ENCODE measurements at regions not wholly inside any gene's neighbourhood (a gene's known extent, or its start where the extent isn't known, plus 50 kb on each side); places are given as distances from the start of the nearest gene placed in this dataset.

GRCh38 chr4:18536428-18536827 lies 514.9 kb upstream of the LCORL start:
- DNase-seq (ENCODE audit: low read depth in 2 of 3, low spot score in 2 of 3): no peak

- no peak for DNase-seq (ENCODE audit: low read depth in 2 of 3, low spot score in 2 of 3)
These were observed 514.4 kb upstream of the LCORL start for GRCh38 chr4:18535948-18536347.

- DNase-seq (ENCODE audit: low read depth in 2 of 3, low spot score in 2 of 3): no peak
These were observed 511.8 kb upstream of the LCORL start for GRCh38 chr4:18533262-18533775.

GRCh38 chr4:18531731-18532130 lies 510.2 kb upstream of the LCORL start:
- DNase-seq (ENCODE audit: low read depth in 2 of 3, low spot score in 2 of 3): no peak

- no peak for DNase-seq (ENCODE audit: low read depth in 2 of 3, low spot score in 2 of 3)
These were observed 507.9 kb upstream of the LCORL start for GRCh38 chr4:18529482-18529881.

- DNase-seq (ENCODE audit: low read depth in 2 of 3, low spot score in 2 of 3): no peak
These were observed 503.1 kb upstream of the LCORL start for GRCh38 chr4:18524667-18525066.

GRCh38 chr4:18518098-18518497 lies 496.5 kb upstream of the LCORL start:
- DNase-seq (ENCODE audit: low read depth in 2 of 3, low spot score in 2 of 3): no peak

- no peak for DNase-seq (ENCODE audit: low read depth in 2 of 3, low spot score in 2 of 3)
These were observed 492.3 kb upstream of the LCORL start for GRCh38 chr4:18513861-18514260.

- DNase-seq (ENCODE audit: low read depth in 2 of 3, low spot score in 2 of 3): no peak
These were observed 491.2 kb upstream of the LCORL start for GRCh38 chr4:18512718-18513117.

- DNase-seq (ENCODE audit: low read depth in 2 of 3, low spot score in 2 of 3): no peak
These were observed 490.2 kb upstream of the LCORL start for GRCh38 chr4:18511727-18512126.

GRCh38 chr4:18508786-18509185 lies 487.2 kb upstream of the LCORL start:
- no peak for DNase-seq (ENCODE audit: low read depth in 2 of 3, low spot score in 2 of 3)

- DNase-seq (ENCODE audit: low read depth in 2 of 3, low spot score in 2 of 3): no peak
These were observed 459.4 kb upstream of the LCORL start for GRCh38 chr4:18480928-18481327.

- no peak for DNase-seq (ENCODE audit: low read depth in 2 of 3, low spot score in 2 of 3)
These were observed 458.8 kb upstream of the LCORL start for GRCh38 chr4:18480342-18480741.

GRCh38 chr4:18479825-18480224 lies 458.3 kb upstream of the LCORL start:
- no peak for DNase-seq (ENCODE audit: low read depth in 2 of 3, low spot score in 2 of 3)

- no peak for DNase-seq (ENCODE audit: low read depth in 2 of 3, low spot score in 2 of 3)
These were observed 442.5 kb upstream of the LCORL start for GRCh38 chr4:18463987-18464559.

GRCh38 chr4:18458465-18458864 lies 436.9 kb upstream of the LCORL start:
- no peak for DNase-seq (ENCODE audit: low read depth in 2 of 3, low spot score in 2 of 3)

- no peak for DNase-seq (ENCODE audit: low read depth in 2 of 3, low spot score in 2 of 3)
These were observed 432.8 kb upstream of the LCORL start for GRCh38 chr4:18454349-18454748.

- no peak for DNase-seq (ENCODE audit: low read depth in 2 of 3, low spot score in 2 of 3)
These were observed 423.6 kb upstream of the LCORL start for GRCh38 chr4:18445110-18445509.

GRCh38 chr4:18444206-18444605 lies 422.7 kb upstream of the LCORL start:
- DNase-seq (ENCODE audit: low read depth in 2 of 3, low spot score in 2 of 3): no peak

- no peak for DNase-seq (ENCODE audit: low read depth in 2 of 3, low spot score in 2 of 3)
These were observed 421.4 kb upstream of the LCORL start for GRCh38 chr4:18442957-18443356.

- no peak for DNase-seq (ENCODE audit: low read depth in 2 of 3, low spot score in 2 of 3)
These were observed 420.1 kb upstream of the LCORL start for GRCh38 chr4:18441676-18442075.

- DNase-seq (ENCODE audit: low read depth in 2 of 3, low spot score in 2 of 3): no peak
These were observed 419.6 kb upstream of the LCORL start for GRCh38 chr4:18441203-18441590.

GRCh38 chr4:18440527-18441202 lies 419.1 kb upstream of the LCORL start:
- no peak for DNase-seq (ENCODE audit: low read depth in 2 of 3, low spot score in 2 of 3)
